Liver (tissue), 8 donors: ENCODE measurements at regions not wholly inside any gene's neighbourhood (a gene's known extent, or its start where the extent isn't known, plus 50 kb on each side); places are given as distances from the start of the nearest gene placed in this dataset.

Experiments
- DNase-seq: peaks from one replicate; pipeline ENCODE4 v3.0.0-alpha.2; 2017; ENCODE audit warnings: low spot score
- H3K27ac ChIP-seq, 2 donors: one replicate each; pipeline ENCODE4 v1.7.0; 2013; ENCODE audit warnings: inconsistent platforms in 2 of 2, low read length in 2 of 2, control low read depth in 1 of 2, low read depth in 1 of 2, mild to moderate bottlenecking in 1 of 2
- H3K27me3 ChIP-seq, 4 donors: one replicate each; pipeline versions ENCODE4 v1.6.1 to v1.7.0; 2013; ENCODE audit warnings: low read length in 3 of 4, inconsistent platforms in 1 of 4, mild to moderate bottlenecking in 1 of 4, moderate library complexity in 1 of 4; ENCODE audit not compliant: control insufficient read depth in 4 of 4, insufficient read depth in 4 of 4
- H3K36me3 ChIP-seq, 4 donors: one replicate each; pipeline versions ENCODE4 v1.6.1 to v1.7.0; 2013; ENCODE audit warnings: low read length in 3 of 4, mild to moderate bottlenecking in 3 of 4, low read depth in 1 of 4, moderate library complexity in 1 of 4; ENCODE audit not compliant: control insufficient read depth in 4 of 4, insufficient read depth in 3 of 4
- H3K4me1 ChIP-seq, 4 donors: one replicate each; pipeline versions ENCODE4 v1.6.1 to v1.7.0; 2013; ENCODE audit warnings: low read length in 3 of 4, mild to moderate bottlenecking in 3 of 4, moderate library complexity in 1 of 4; ENCODE audit not compliant: control insufficient read depth in 4 of 4, insufficient read depth in 4 of 4
- H3K4me3 ChIP-seq, 3 donors: one replicate each; pipeline versions ENCODE4 v1.6.1 to v1.7.0; 2013; ENCODE audit warnings: low read length in 3 of 3, control low read depth in 1 of 3, low read depth in 1 of 3, mild to moderate bottlenecking in 1 of 3
- H3K9ac ChIP-seq, 2 donors: one replicate each; pipeline ENCODE4 v1.7.0; 2013; ENCODE audit warnings: low read length in 2 of 2, mild to moderate bottlenecking in 2 of 2, moderate library complexity in 2 of 2, control low read depth in 1 of 2, low read depth in 1 of 2
- H3K9me3 ChIP-seq, 4 donors: one replicate each; pipeline versions ENCODE4 v1.6.1 to v1.7.0; 2013; ENCODE audit warnings: low read length in 3 of 4; ENCODE audit not compliant: control insufficient read depth in 4 of 4
- ATF3 ChIP-seq: IDR thresholded peaks from 2 replicates; pipeline ENCODE4 v1.6.1; 2016; ENCODE audit warnings: antibody characterized with exemption
- CTCF ChIP-seq: fragments of 150-350 bp; IDR thresholded peaks from 2 replicates; pipeline ENCODE4 v1.5.1; 2017; ENCODE audit warnings: improper control_type of control experiment, low read depth, low read length; ENCODE audit not compliant: missing input control
- EGR1 ChIP-seq, 2 donors: IDR thresholded peaks; 2 replicates each; pipeline ENCODE4 v1.6.1; 2016 to 2018; ENCODE audit warnings: antibody characterized with exemption in 2 of 2, low read depth in 2 of 2
- FOXA1 ChIP-seq: IDR thresholded peaks from 2 replicates; pipeline ENCODE4 v1.6.1; 2016; ENCODE audit warnings: antibody characterized with exemption
- FOXA2 ChIP-seq: IDR thresholded peaks from 2 replicates; pipeline ENCODE4 v1.6.1; 2016; ENCODE audit warnings: antibody characterized with exemption
- GABPA ChIP-seq, 2 donors: IDR thresholded peaks in 1 of 2; conservative IDR thresholded peaks in 1 of 2; 2 replicates each; pipeline ENCODE4 v1.6.1; 2016; ENCODE audit warnings: antibody characterized with exemption in 2 of 2, mild to moderate bottlenecking in 1 of 2, moderate library complexity in 1 of 2
- HNF4A ChIP-seq, 2 donors: conservative IDR thresholded peaks; 2 replicates each; pipeline ENCODE4 v1.6.1; 2016; ENCODE audit warnings: antibody characterized with exemption in 2 of 2, mild to moderate bottlenecking in 2 of 2
- HNF4G ChIP-seq: IDR thresholded peaks from 2 replicates; pipeline ENCODE4 v1.6.1; 2016; ENCODE audit warnings: antibody characterized with exemption
- JUND ChIP-seq, 2 donors: IDR thresholded peaks; 2 replicates each; pipeline ENCODE4 v1.6.1; 2016; ENCODE audit warnings: antibody characterized with exemption in 2 of 2
- MAX ChIP-seq: IDR thresholded peaks from 2 replicates; pipeline ENCODE4 v1.6.1; 2016; ENCODE audit warnings: antibody characterized with exemption
- NR2F2 ChIP-seq: IDR thresholded peaks from 2 replicates; pipeline ENCODE4 v1.6.1; 2016; ENCODE audit warnings: antibody characterized with exemption
- RAD21 ChIP-seq, 2 donors: IDR thresholded peaks; 2 replicates each; pipeline ENCODE4 v1.6.1; 2016; ENCODE audit warnings: antibody characterized with exemption in 2 of 2, mild to moderate bottlenecking in 2 of 2
- REST ChIP-seq: IDR thresholded peaks from 2 replicates; pipeline ENCODE4 v1.6.1; 2016; ENCODE audit warnings: antibody characterized with exemption, mild to moderate bottlenecking
- RXRA ChIP-seq, 2 donors: IDR thresholded peaks; 2 replicates each; pipeline ENCODE4 v1.6.1; 2017 to 2018; ENCODE audit warnings: antibody characterized with exemption in 2 of 2, mild to moderate bottlenecking in 1 of 2
- SP1 ChIP-seq: IDR thresholded peaks from 2 replicates; pipeline ENCODE4 v1.6.1; 2018; ENCODE audit warnings: antibody characterized with exemption, mild to moderate bottlenecking
- TAF1 ChIP-seq: conservative IDR thresholded peaks from 2 replicates; pipeline ENCODE4 v1.6.1; 2016; ENCODE audit warnings: antibody characterized with exemption, mild to moderate bottlenecking
- YY1 ChIP-seq: IDR thresholded peaks from 2 replicates; pipeline ENCODE4 v1.6.1; 2016; ENCODE audit warnings: antibody characterized with exemption, mild to moderate bottlenecking
- ZBTB33 ChIP-seq: IDR thresholded peaks from 2 replicates; pipeline ENCODE4 v1.6.1; 2016; ENCODE audit warnings: antibody characterized with exemption
- WGBS: extraction: QIAGEN DNeasy Blood & Tissue Kit; methylation state at CpG from one replicate; pipeline ENCODE4 v1.1.7; 2013; 5-methylcytosine and 5-hydroxymethylcytosine counted together
- donor health status: healthy.
- donor health status: healthy.
- donor health status: healthy.
- donor health status: healthy.
- donor health status: healthy.

- no peaks in the 10 kb centered on the region for H3K27me3 ChIP-seq
- no peak overlapping the region for H3K9ac ChIP-seq
- no peaks in the 10 kb centered on the region for H3K36me3 ChIP-seq
- no peak for DNase-seq
- TF ChIP-seq EGR1 (IDR thresholded peaks at IDR 0.05; ENCODE audit: low read depth in 2 of 2): no peak
- TF ChIP-seq GABPA (IDR thresholded peaks at IDR 0.05 in 1 of 2, conservative IDR thresholded peaks at IDR 0.05 in 1 of 2): no peak
- TF ChIP-seq HNF4G: no peak
- TF ChIP-seq RAD21 (IDR thresholded peaks at IDR 0.05): no peak
- no peak for TF ChIP-seq REST
- TF ChIP-seq ATF3: no peak
- no peak for TF ChIP-seq NR2F2
- 76% methylated on average over 1 of the region's 1 CpG for WGBS
- H3K27ac ChIP-seq: no peak overlapping the region
- peaks cover 2 to 7% (median 3%) of the 10 kb centered on the region in 4 donors for H3K9me3 ChIP-seq
- no peaks in the 10 kb centered on the region for H3K4me1 ChIP-seq
- no peak overlapping the region for H3K4me3 ChIP-seq
Measured at GRCh38 chr6:159334068-159334467, 164.9 kb downstream of the FNDC1 start.

GRCh38 chr6:159331451-159331850 is 162.3 kb downstream of the FNDC1 start:
- 88% methylated on average over 2 of the region's 2 CpGs for WGBS
- peaks cover 2 to 7% (median 3%) of the 10 kb centered on the region in 4 donors for H3K9me3 ChIP-seq
- no peak for DNase-seq
- H3K36me3 ChIP-seq: no peaks in the 10 kb centered on the region
- no peak overlapping the region for H3K9ac ChIP-seq
- no peaks in the 10 kb centered on the region for H3K4me1 ChIP-seq
- TF ChIP-seq RXRA (IDR thresholded peaks at IDR 0.05) (no peak), YY1 (no peak), ZBTB33 (no peak), HNF4A (conservative IDR thresholded peaks at IDR 0.05) (no peak), FOXA1 (no peak), HNF4G (no peak), NR2F2 (no peak), JUND (IDR thresholded peaks at IDR 0.05) (no peak), TAF1 (no peak), ATF3 (no peak), CTCF (no peak), RAD21 (IDR thresholded peaks at IDR 0.05) (no peak), FOXA2 (no peak), EGR1 (IDR thresholded peaks at IDR 0.05; ENCODE audit: low read depth in 2 of 2) (no peak), REST (no peak), GABPA (IDR thresholded peaks at IDR 0.05 in 1 of 2, conservative IDR thresholded peaks at IDR 0.05 in 1 of 2) (no peak), MAX (no peak), SP1 (no peak)
- H3K4me3 ChIP-seq: no peak overlapping the region
- H3K27ac ChIP-seq: no peak overlapping the region
- H3K27me3 ChIP-seq: no peaks in the 10 kb centered on the region
